ENCODE measurements at regions not wholly inside any gene's neighbourhood (a gene's known extent, or its start where the extent isn't known, plus 50 kb on each side); places are given as distances from the start of the nearest gene placed in this dataset.
"Not testable (repeated sequence)": the region's sequence is repeated elsewhere in the genome, so short reads cannot be mapped to it uniquely, and the experiment has no call there.

- no peak overlapping the region for H3K27ac Mint-ChIP-seq (ENCODE audit: unreplicated experiment)
These were observed 129.8 kb upstream of the SAMSN1 start for GRCh38 chr21:14675774-14676530.

GRCh38 chr21:14673649-14674048 is 127.5 kb upstream of the SAMSN1 start:
- Mint-ChIP-seq H3K27me3 (ENCODE audit: unreplicated experiment) (no peaks in the 10 kb centered on the region), H3K9me3 (ENCODE audit: unreplicated experiment) (no peaks in the 10 kb centered on the region), H3K4me3 (ENCODE audit: unreplicated experiment) (no peak overlapping the region), H3K36me3 (ENCODE audit: unreplicated experiment) (no peaks in the 10 kb centered on the region), H3K27ac (ENCODE audit: unreplicated experiment) (no peak overlapping the region), H3K4me1 (ENCODE audit: low read depth, unreplicated experiment) (no peaks in the 10 kb centered on the region)
- no peak for DNase-seq
- no peak for TF ChIP-seq CTCF (IDR thresholded peaks at IDR 0.05; ENCODE audit: partially characterized antibody, unreplicated experiment)

More at GRCh38 chr21:14675774-14676530, 129.8 kb upstream of the SAMSN1 start:
- Mint-ChIP-seq H3K27me3 (ENCODE audit: unreplicated experiment) (no peaks in the 10 kb centered on the region), H3K36me3 (ENCODE audit: unreplicated experiment) (no peaks in the 10 kb centered on the region), H3K4me3 (ENCODE audit: unreplicated experiment) (no peak overlapping the region), H3K9me3 (ENCODE audit: unreplicated experiment) (no peaks in the 10 kb centered on the region), H3K4me1 (ENCODE audit: low read depth, unreplicated experiment) (no peaks in the 10 kb centered on the region)
- no peak for TF ChIP-seq CTCF (IDR thresholded peaks at IDR 0.05; ENCODE audit: partially characterized antibody, unreplicated experiment)
- DNase-seq: no peak

- Mint-ChIP-seq H3K4me3 (ENCODE audit: unreplicated experiment) (no peak overlapping the region), H3K27me3 (ENCODE audit: unreplicated experiment) (no peaks in the 10 kb centered on the region), H3K27ac (ENCODE audit: unreplicated experiment) (no peak overlapping the region), H3K36me3 (ENCODE audit: unreplicated experiment) (no peaks in the 10 kb centered on the region), H3K4me1 (ENCODE audit: low read depth, unreplicated experiment) (no peaks in the 10 kb centered on the region), H3K9me3 (ENCODE audit: unreplicated experiment) (no peaks in the 10 kb centered on the region)
- TF ChIP-seq CTCF (IDR thresholded peaks at IDR 0.05; ENCODE audit: partially characterized antibody, unreplicated experiment): no peak
- no peak for DNase-seq
These were observed 126.4 kb upstream of the SAMSN1 start for GRCh38 chr21:14672466-14672865.

- H3K4me3 Mint-ChIP-seq (ENCODE audit: unreplicated experiment): no peak overlapping the region
- H3K36me3 Mint-ChIP-seq (ENCODE audit: unreplicated experiment): no peaks in the 10 kb centered on the region
- H3K27me3 Mint-ChIP-seq (ENCODE audit: unreplicated experiment): no peaks in the 10 kb centered on the region
- no peak for DNase-seq
- TF ChIP-seq CTCF (IDR thresholded peaks at IDR 0.05; ENCODE audit: partially characterized antibody, unreplicated experiment): no peak
- H3K9me3 Mint-ChIP-seq (ENCODE audit: unreplicated experiment): no peaks in the 10 kb centered on the region
- H3K27ac Mint-ChIP-seq (ENCODE audit: unreplicated experiment): no peak overlapping the region
- H3K4me1 Mint-ChIP-seq (ENCODE audit: low read depth, unreplicated experiment): no peaks in the 10 kb centered on the region
These were observed 124.3 kb upstream of the SAMSN1 start for GRCh38 chr21:14670409-14670808.

GRCh38 chr21:14669092-14669491 is 123.0 kb upstream of the SAMSN1 start:
- H3K36me3 Mint-ChIP-seq (ENCODE audit: unreplicated experiment); H3K9me3 Mint-ChIP-seq (ENCODE audit: unreplicated experiment); H3K27ac Mint-ChIP-seq (ENCODE audit: unreplicated experiment); H3K27me3 Mint-ChIP-seq (ENCODE audit: unreplicated experiment); H3K4me1 Mint-ChIP-seq (ENCODE audit: low read depth, unreplicated experiment); DNase-seq; H3K4me3 Mint-ChIP-seq (ENCODE audit: unreplicated experiment): not testable (repeated sequence)
